Right cardiac atrium (tissue), 5 donors: ENCODE measurements at regions not wholly inside any gene's neighbourhood (a gene's known extent, or its start where the extent isn't known, plus 50 kb on each side); places are given as distances from the start of the nearest gene placed in this dataset.
"Not testable (repeated sequence)": the region's sequence is repeated elsewhere in the genome, so short reads cannot be mapped to it uniquely, and the experiment has no call there.

ENCODE experiments used
- ATAC-seq, 2 donors: fragments of 200-7000 bp; cut with Tn5 transposase; one replicate each; pipeline versions ENCODE4 v1.8.0 to v1.9.1; 2020; ENCODE audit warnings: moderate library complexity in 2 of 2, mild to moderate bottlenecking in 1 of 2
- DNase-seq, 3 donors: peaks; one replicate each; pipeline ENCODE4 v3.0.0-alpha.2; 2020
- H3K27ac ChIP-seq: one replicate; pipeline ENCODE4 v1.5.1; 2013; ENCODE audit warnings: mild to moderate bottlenecking, low read length, control low read depth, moderate library complexity
- H3K27me3 ChIP-seq: one replicate; pipeline ENCODE4 v1.6.1; 2013; ENCODE audit not compliant: control insufficient read depth, insufficient read depth
- H3K4me1 ChIP-seq: one replicate; pipeline ENCODE4 v1.6.1; 2013; ENCODE audit warnings: low read length; ENCODE audit not compliant: control insufficient read depth, insufficient read depth
- H3K4me3 ChIP-seq: one replicate; pipeline ENCODE4 v1.5.1; 2013; ENCODE audit warnings: low read length, control low read depth
- H3K9me3 ChIP-seq: one replicate; pipeline ENCODE4 v1.6.1; 2013; ENCODE audit warnings: low read length; ENCODE audit not compliant: control insufficient read depth
- WGBS: extraction: QIAGEN DNeasy Blood & Tissue Kit; methylation state at CpG from one replicate; pipeline ENCODE4 v1.1.7; 2013; 5-methylcytosine and 5-hydroxymethylcytosine counted together
- intact Hi-C, 4 donors: fragments of 100-400 bp; cut with DNase I; formaldehyde crosslinking; loops; one replicate each; pipeline versions ENCODE4 v1.11.0 to v1.14.0; 2022 to 2023
- donor health status: healthy with polysubstance abuse.
- donor health status: DM: no; HTN: yes; CAD: no.
- donor health status: DM: no; HTN: no; CAD: no.
- donor health status: DM: no; HTN: yes; CAD: no; lungs with severe emphysema.
- donor health status: DM: yes; HTN: yes; CAD: no.

DNA sequence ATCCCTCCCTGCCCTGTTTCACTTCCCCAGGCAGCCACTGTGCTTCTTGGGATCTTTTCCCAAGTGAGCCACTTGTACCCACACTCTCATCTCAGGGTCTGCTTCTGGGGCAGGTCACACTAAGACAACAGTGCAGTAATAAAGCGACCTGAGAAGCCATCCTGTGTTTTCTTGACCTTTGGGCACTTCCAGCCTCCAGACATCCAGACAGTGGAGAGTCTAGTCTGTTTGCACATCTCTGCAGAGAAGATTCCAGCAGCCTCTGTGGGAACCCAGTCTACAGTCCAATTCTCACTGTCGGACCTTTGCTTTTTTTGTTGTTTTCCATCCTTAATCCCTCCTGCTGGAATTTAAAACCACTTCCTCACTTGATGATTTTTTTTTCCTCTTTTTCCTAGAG is 50.3 kb upstream of the ATP6AP2 start:
- H3K4me3 ChIP-seq = no peak overlapping the region
- H3K9me3 ChIP-seq = no peaks in the 10 kb centered on the region
- no peaks in the 10 kb centered on the region for H3K27me3 ChIP-seq
- WGBS = 64% methylated on average over 2 of the region's 2 CpGs
- intact Hi-C loops = no loop called here
- ATAC-seq (no peak), DNase-seq (no peak)
- peaks cover 2% of the 10 kb centered on the region for H3K4me1 ChIP-seq
- H3K27ac ChIP-seq = no peak overlapping the region

DNA sequence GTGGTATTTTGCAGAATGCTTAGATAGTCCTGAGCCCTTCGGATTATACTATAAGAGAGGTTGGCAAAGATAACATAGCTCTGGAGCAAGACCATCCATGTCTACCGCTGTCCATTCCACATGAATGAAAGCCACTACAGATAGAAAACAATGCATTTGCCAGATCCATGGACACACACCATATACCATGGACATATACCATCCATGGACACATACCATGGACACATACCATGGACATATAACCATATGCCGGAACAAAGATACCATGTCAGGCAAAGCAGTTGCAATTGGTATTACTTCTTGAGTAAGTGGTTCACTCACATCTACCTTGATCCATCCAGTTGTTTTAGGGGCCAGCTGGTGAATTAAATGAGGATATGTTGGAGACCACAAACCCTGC is 53.2 kb upstream of the ATP6AP2 start:
- DNase-seq = no peak
- Histone ChIP-seq H3K4me3 (no peak overlapping the region), H3K4me1 (peaks cover 2% of the 10 kb centered on the region), H3K27me3 (no peaks in the 10 kb centered on the region), H3K27ac (no peak overlapping the region), H3K9me3 (no peaks in the 10 kb centered on the region)
- intact Hi-C loops = no loop called here
- ATAC-seq = no peak
- WGBS = 98% methylated on average over 3 of the region's 3 CpGs

DNA sequence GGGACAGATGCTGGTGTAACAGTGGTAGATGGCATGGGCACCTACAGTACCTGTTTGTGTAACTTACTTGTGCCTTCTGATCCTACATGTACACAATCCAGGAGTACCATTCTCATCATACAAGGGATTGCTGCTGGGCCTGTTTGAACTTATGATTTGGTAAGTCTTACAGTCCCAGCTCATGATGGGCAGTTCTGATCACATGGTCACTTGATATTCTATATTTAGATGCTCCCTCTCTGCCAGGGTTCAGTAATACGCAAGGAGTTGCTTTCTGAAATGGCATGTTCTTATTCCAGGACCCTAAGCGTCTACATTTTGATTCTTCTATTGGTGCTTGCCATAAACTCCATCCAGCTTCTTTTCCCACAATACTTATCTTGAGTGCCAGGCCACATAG is 54.4 kb upstream of the ATP6AP2 start:
- WGBS = 57% methylated on average over 2 of the region's 2 CpGs
- ATAC-seq = peak in 1 of 2 donors; percentile 35
- intact Hi-C loops = no loop called here

DNA sequence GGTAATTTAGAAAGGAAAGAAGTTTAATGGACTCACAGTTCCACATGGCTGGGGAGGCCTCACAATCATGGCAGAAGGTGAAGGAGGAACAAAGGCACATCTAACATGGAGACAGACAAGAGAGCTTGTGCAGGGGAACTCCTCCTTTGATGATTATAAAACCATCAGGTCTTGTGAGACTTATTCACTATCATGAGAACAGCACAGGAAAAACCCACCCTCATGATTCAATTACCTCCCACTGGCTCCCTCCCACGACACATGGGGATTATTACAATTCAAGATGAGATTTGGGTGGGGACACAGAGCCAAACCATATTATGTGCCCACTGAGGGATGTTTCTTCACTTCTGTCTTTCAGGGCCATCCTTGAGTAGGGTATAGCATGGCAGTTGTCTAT is 54.9 kb upstream of the ATP6AP2 start:
- H3K27ac ChIP-seq, H3K4me3 ChIP-seq, H3K4me1 ChIP-seq, DNase-seq, ATAC-seq, H3K9me3 ChIP-seq, intact Hi-C loops, H3K27me3 ChIP-seq: not testable (repeated sequence)
- 78% methylated on average over 1 of the region's 1 CpG for WGBS

More for the DNA sequence above, 54.4 kb upstream of the ATP6AP2 start:
- peak overlapping the region; percentile 13 for H3K27ac ChIP-seq
- no peak for DNase-seq
- peaks cover 2% of the 10 kb centered on the region for H3K4me1 ChIP-seq
- no peaks in the 10 kb centered on the region for H3K9me3 ChIP-seq
- H3K4me3 ChIP-seq = no peak overlapping the region
- no peaks in the 10 kb centered on the region for H3K27me3 ChIP-seq

DNA sequence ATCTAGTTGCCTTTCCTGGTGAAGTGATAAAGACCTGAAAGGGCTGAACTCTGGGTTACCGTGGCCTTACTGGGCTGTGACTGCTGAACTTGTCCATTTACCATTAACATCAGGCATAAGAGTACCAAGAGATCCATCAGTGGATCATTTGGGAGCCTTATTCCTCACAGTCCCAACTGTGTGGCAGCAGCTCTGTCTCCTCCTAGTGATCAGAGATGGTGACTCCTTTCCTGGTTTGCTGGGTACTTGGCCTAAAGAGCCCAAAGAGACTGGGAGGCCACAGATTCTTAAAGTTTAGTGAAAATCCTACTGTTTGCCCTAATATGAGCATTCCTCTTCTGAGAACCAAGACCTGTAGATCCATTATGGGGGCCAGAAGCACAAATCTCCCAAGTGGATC is 56.3 kb upstream of the ATP6AP2 start:
- DNase-seq = no peak
- intact Hi-C loops = no loop called here
- 59% methylated on average over 1 of the region's 1 CpG for WGBS
- no peak overlapping the region for H3K4me3 ChIP-seq
- no peak overlapping the region for H3K27ac ChIP-seq
- no peaks in the 10 kb centered on the region for H3K27me3 ChIP-seq
- no peak for ATAC-seq
- no peaks in the 10 kb centered on the region for H3K9me3 ChIP-seq
- no peaks in the 10 kb centered on the region for H3K4me1 ChIP-seq

- intact Hi-C loops = no loop called here
- ATAC-seq = no peak
These were observed 56.9 kb upstream of the ATP6AP2 start for GRCh38 chrX:40523852-40524251.

GRCh38 chrX:40521868-40522450 is 58.8 kb upstream of the ATP6AP2 start:
- Histone ChIP-seq H3K4me3 (no peak overlapping the region), H3K4me1 (no peaks in the 10 kb centered on the region), H3K9me3 (no peaks in the 10 kb centered on the region), H3K27me3 (no peaks in the 10 kb centered on the region), H3K27ac (no peak overlapping the region)
- intact Hi-C loops = no loop called here
- ATAC-seq = peak; percentile 87 to 94
- peak; percentile 51 to 77 (median 77) for DNase-seq
- 65% methylated on average over 11 of the region's 11 CpGs for WGBS

More at GRCh38 chrX:40523852-40524251, 56.9 kb upstream of the ATP6AP2 start:
- H3K4me3 ChIP-seq = no peak overlapping the region
- no peaks in the 10 kb centered on the region for H3K27me3 ChIP-seq
- DNase-seq = no peak
- WGBS = 75% methylated on average over 3 of the region's 3 CpGs
- no peaks in the 10 kb centered on the region for H3K4me1 ChIP-seq
- no peaks in the 10 kb centered on the region for H3K9me3 ChIP-seq
- H3K27ac ChIP-seq = no peak overlapping the region

- no peak for DNase-seq
- Histone ChIP-seq H3K27me3 (no peaks in the 10 kb centered on the region), H3K27ac (no peak overlapping the region), H3K4me3 (no peak overlapping the region), H3K4me1 (no peaks in the 10 kb centered on the region), H3K9me3 (no peaks in the 10 kb centered on the region)
- no peak for ATAC-seq
- intact Hi-C loops = no loop called here
- 81% methylated on average over 8 of the region's 8 CpGs for WGBS
These were observed 66.4 kb upstream of the ATP6AP2 start for GRCh38 chrX:40514376-40514775.

DNA sequence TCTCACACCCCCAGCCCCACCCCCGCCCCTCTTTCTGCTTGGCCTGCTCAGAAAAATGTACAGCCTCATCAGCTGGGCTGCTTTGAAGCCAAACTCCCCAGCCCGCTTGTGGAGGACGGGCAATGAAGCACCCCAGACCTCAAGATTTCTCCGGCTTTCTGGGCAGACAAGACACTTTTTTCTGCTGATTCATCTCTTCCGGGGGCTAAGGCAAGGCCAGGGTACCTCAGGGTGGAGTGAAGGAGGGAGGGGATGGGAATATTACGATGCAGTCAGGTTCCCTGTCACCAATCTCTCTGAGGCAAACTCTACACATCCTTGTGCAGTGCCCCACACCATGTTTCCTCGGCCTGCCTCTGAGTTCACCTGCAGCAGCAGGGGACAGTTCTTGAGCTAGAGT is 66.9 kb upstream of the ATP6AP2 start:
- Histone ChIP-seq H3K4me1 (no peaks in the 10 kb centered on the region), H3K4me3 (no peak overlapping the region), H3K27me3 (no peaks in the 10 kb centered on the region), H3K9me3 (no peaks in the 10 kb centered on the region), H3K27ac (no peak overlapping the region)
- DNase-seq (no peak), ATAC-seq (no peak)
- WGBS = 87% methylated on average over 7 of the region's 7 CpGs
- intact Hi-C loops = no loop called here

DNA sequence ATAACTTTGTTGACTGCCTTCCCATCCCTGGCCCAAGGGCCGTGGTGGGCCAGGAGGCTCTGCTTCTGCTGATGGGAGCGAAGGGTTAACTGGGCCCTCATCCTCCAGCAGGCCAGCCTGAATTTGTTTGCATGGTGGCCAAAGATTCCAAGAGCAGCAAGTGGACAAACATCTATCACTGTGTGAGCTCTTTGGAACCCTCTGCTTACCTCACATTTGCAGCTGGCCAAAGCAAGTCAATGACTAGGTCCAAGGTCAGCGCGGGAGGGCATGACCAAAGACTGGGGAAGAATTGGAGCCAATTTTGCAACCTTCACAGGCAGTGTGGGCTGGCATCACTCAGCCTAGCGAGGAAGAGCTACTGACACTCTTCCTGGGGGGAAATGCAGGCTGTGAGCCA is 67.8 kb upstream of the ATP6AP2 start:
- no peak for ATAC-seq
- Histone ChIP-seq H3K4me1 (peaks cover 2% of the 10 kb centered on the region), H3K27ac (no peak overlapping the region), H3K9me3 (no peaks in the 10 kb centered on the region), H3K27me3 (no peaks in the 10 kb centered on the region), H3K4me3 (no peak overlapping the region)
- no peak for DNase-seq
- 93% methylated on average over 5 of the region's 5 CpGs for WGBS
- intact Hi-C loops = no loop called here

DNA sequence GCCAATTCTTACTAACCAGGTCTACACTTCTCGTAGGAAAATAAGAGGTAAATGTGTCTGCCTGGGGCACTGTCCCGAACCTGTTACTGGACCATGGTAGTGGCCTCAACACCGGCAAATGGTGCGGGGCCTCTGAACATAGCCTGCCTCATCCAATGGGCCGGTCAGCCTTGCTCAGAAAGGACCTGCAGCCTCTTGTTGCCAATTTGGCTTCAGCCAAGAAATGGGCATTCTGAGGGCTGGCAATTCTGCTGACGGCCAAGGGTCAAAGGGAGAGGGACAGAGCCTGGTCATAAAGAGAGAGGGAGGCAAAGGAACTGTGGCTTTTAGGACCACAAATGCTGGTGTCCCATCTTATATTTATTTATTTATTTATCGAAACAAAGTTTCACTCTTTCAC is 69.5 kb upstream of the ATP6AP2 start:
- ATAC-seq (no peak), DNase-seq (no peak)
- 96% methylated on average over 7 of the region's 7 CpGs for WGBS
- Histone ChIP-seq H3K9me3 (no peaks in the 10 kb centered on the region), H3K4me3 (no peak overlapping the region), H3K27me3 (no peaks in the 10 kb centered on the region), H3K27ac (no peak overlapping the region), H3K4me1 (peaks cover 2% of the 10 kb centered on the region)
- intact Hi-C loops = no loop called here

DNA sequence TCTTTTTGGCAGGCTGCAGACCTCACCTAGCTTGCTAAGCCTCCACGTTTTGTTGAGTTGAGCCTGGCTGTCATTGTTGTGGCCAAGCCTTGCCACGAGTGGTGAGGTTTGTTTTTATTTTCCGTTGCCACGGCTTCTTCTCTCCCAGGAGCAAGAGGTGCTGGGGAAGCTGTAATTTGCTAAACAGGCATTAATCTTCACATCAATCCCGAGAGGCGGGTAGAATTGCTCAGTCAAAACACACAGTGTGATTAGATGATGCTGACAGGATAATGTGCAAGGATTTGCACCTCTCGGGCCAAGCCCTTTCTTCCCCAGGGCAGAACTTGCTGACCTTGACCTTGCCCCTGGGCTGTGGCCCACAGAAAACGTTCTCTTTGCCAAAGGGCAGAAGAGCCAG is 72.2 kb upstream of the ATP6AP2 start:
- intact Hi-C loops = no loop called here
- ATAC-seq (no peak), DNase-seq (no peak)
- Histone ChIP-seq H3K9me3 (no peaks in the 10 kb centered on the region), H3K4me3 (no peak overlapping the region), H3K4me1 (peaks cover 2% of the 10 kb centered on the region), H3K27ac (no peak overlapping the region), H3K27me3 (no peaks in the 10 kb centered on the region)
- 52% methylated on average over 8 of the region's 8 CpGs for WGBS
